Hepatocyte (in vitro differentiated cells): ENCODE measurements at regions not wholly inside any gene's neighbourhood (a gene's known extent, or its start where the extent isn't known, plus 50 kb on each side); places are given as distances from the start of the nearest gene placed in this dataset.
"Not testable (repeated sequence)": the region's sequence is repeated elsewhere in the genome, so short reads cannot be mapped to it uniquely, and the experiment has no call there.

Source experiments
- DNase-seq: peaks from one replicate; pipeline ENCODE4 v3.0.0-alpha.2; 2016; ENCODE audit warnings: low spot score
- H2AFZ ChIP-seq: fragments of 200-600 bp; sonication (generic); 2 replicates; pipeline ENCODE4 v1.6.0; 2016; ENCODE audit warnings: antibody characterized with exemption, mild to moderate bottlenecking
- H3K27ac ChIP-seq: fragments of 200-600 bp; sonication (generic); 2 replicates; pipeline ENCODE4 v1.5.1; 2016; ENCODE audit warnings: mild to moderate bottlenecking
- H3K27me3 ChIP-seq: fragments of 200-600 bp; sonication (generic); 2 replicates; pipeline ENCODE4 v1.6.1; 2016
- H3K36me3 ChIP-seq: fragments of 200-600 bp; sonication (generic); replicated peaks from 2 replicates; pipeline ENCODE4 v1.5.1; 2016; ENCODE audit warnings: low read depth; ENCODE audit not compliant: insufficient read depth
- H3K4me1 ChIP-seq: fragments of 200-600 bp; sonication (generic); 2 replicates; pipeline ENCODE4 v1.5.1; 2016; ENCODE audit warnings: mild to moderate bottlenecking, moderate library complexity; ENCODE audit not compliant: insufficient read depth
- H3K4me2 ChIP-seq: fragments of 200-600 bp; sonication (generic); 2 replicates; pipeline ENCODE4 v1.6.0; 2016
- H3K4me3 ChIP-seq: fragments of 200-600 bp; sonication (generic); 2 replicates; pipeline ENCODE4 v1.5.1; 2016; ENCODE audit warnings: mild to moderate bottlenecking
- H3K79me2 ChIP-seq: fragments of 200-600 bp; sonication (generic); 2 replicates; pipeline ENCODE4 v1.6.0; 2017; ENCODE audit warnings: mild to moderate bottlenecking
- H3K9me2 ChIP-seq: fragments of 200-600 bp; sonication (generic); replicated peaks from 2 replicates; pipeline ENCODE4 v1.6.0; 2017; ENCODE audit warnings: mild to moderate bottlenecking; ENCODE audit not compliant: insufficient read depth
- H3K9me3 ChIP-seq: fragments of 200-600 bp; sonication (generic); 2 replicates; pipeline ENCODE4 v1.5.1; 2016; ENCODE audit warnings: low read depth, mild to moderate bottlenecking
- H4K20me1 ChIP-seq: fragments of 200-600 bp; sonication (generic); 2 replicates; pipeline ENCODE4 v1.6.0; 2016; ENCODE audit warnings: mild to moderate bottlenecking; ENCODE audit not compliant: insufficient read depth, poor library complexity, severe bottlenecking
- CTCF ChIP-seq: fragments of 200-600 bp; sonication (generic); IDR thresholded peaks from 2 replicates; pipeline ENCODE4 v1.5.1; 2016; ENCODE audit warnings: antibody characterized with exemption, mild to moderate bottlenecking; ENCODE audit not compliant: poor library complexity
- EZH2 ChIP-seq: fragments of 200-600 bp; sonication (generic); IDR thresholded peaks from 2 replicates; pipeline ENCODE4 v1.6.1; 2016; ENCODE audit warnings: antibody characterized with exemption, mild to moderate bottlenecking, borderline replicate concordance
- EZH2phosphoT487 ChIP-seq: fragments of 200-600 bp; sonication (generic); IDR thresholded peaks from one replicate; pipeline ENCODE4 v1.6.1; 2018; ENCODE audit warnings: antibody characterized with exemption, mild to moderate bottlenecking, low read depth, moderate library complexity; ENCODE audit not compliant: unreplicated experiment, severe bottlenecking
- WGBS: methylation state at CpG from one replicate; pipeline ENCODE4 v1.1.6; 2016; ENCODE audit warnings: low lambda C conversion rate; ENCODE audit errors: missing lambda C conversion rate; 5-methylcytosine and 5-hydroxymethylcytosine counted together

GRCh38 chr10:130282492-130283218 is 146.5 kb downstream of the GLRX3 start:
- TF ChIP-seq EZH2 = no peak
- TF ChIP-seq CTCF = no peak
- TF ChIP-seq EZH2phosphoT487 = no peak
- peaks cover 21% of the 10 kb centered on the region for H3K9me3 ChIP-seq
- WGBS = 80% methylated on average over 7 of the region's 7 CpGs

GRCh38 chr10:130283219-130283545 is 147.0 kb downstream of the GLRX3 start:
- 87% methylated on average over 4 of the region's 4 CpGs for WGBS
- H3K27ac ChIP-seq = no peak overlapping the region
- H3K9me2 ChIP-seq = no peaks in the 10 kb centered on the region

More at GRCh38 chr10:130282492-130283218, 146.5 kb downstream of the GLRX3 start:
- H3K27me3 ChIP-seq = no peaks in the 10 kb centered on the region
- no peaks in the 10 kb centered on the region for H3K4me1 ChIP-seq
- H3K9me2 ChIP-seq = no peaks in the 10 kb centered on the region
- no peaks in the 10 kb centered on the region for H4K20me1 ChIP-seq
- H3K79me2 ChIP-seq = no peaks in the 10 kb centered on the region
- H3K36me3 ChIP-seq = no peaks in the 10 kb centered on the region
- H3K27ac ChIP-seq = no peak overlapping the region
- H2AFZ ChIP-seq = no peak overlapping the region
- DNase-seq = no peak
- H3K4me2 ChIP-seq = no peak overlapping the region
- H3K4me3 ChIP-seq = no peak overlapping the region

GRCh38 chr10:130295761-130296160 is 159.6 kb downstream of the GLRX3 start:
- DNase-seq, H3K36me3 ChIP-seq, H3K4me1 ChIP-seq, H3K4me2 ChIP-seq, H3K27ac ChIP-seq, H3K9me3 ChIP-seq, H4K20me1 ChIP-seq, H2AFZ ChIP-seq, H3K4me3 ChIP-seq, H3K79me2 ChIP-seq, H3K27me3 ChIP-seq, H3K9me2 ChIP-seq: not testable (repeated sequence)
- 97% methylated on average over 3 of the region's 3 CpGs for WGBS

More at GRCh38 chr10:130283219-130283545, 147.0 kb downstream of the GLRX3 start:
- Histone ChIP-seq H3K36me3 (no peaks in the 10 kb centered on the region), H3K4me1 (no peaks in the 10 kb centered on the region), H3K4me3 (no peak overlapping the region), H3K9me3 (peaks cover 21% of the 10 kb centered on the region), H4K20me1 (no peaks in the 10 kb centered on the region), H3K79me2 (no peaks in the 10 kb centered on the region), H2AFZ (no peak overlapping the region), H3K27me3 (no peaks in the 10 kb centered on the region), H3K4me2 (no peak overlapping the region)
- no peak for DNase-seq
- TF ChIP-seq EZH2phosphoT487 (no peak), EZH2 (no peak), CTCF (no peak)

GRCh38 chr10:130300608-130301020 is 164.4 kb downstream of the GLRX3 start:
- TF ChIP-seq EZH2phosphoT487 (no peak), CTCF (no peak), EZH2 (no peak)
- Histone ChIP-seq H3K4me3 (no peak overlapping the region), H4K20me1 (no peaks in the 10 kb centered on the region), H3K36me3 (no peaks in the 10 kb centered on the region), H3K27ac (no peak overlapping the region), H3K79me2 (no peaks in the 10 kb centered on the region), H3K9me3 (peaks cover 5% of the 10 kb centered on the region), H3K9me2 (no peaks in the 10 kb centered on the region), H3K4me1 (no peaks in the 10 kb centered on the region), H3K4me2 (no peak overlapping the region), H2AFZ (no peak overlapping the region), H3K27me3 (no peaks in the 10 kb centered on the region)
- WGBS = 96% methylated on average over 22 of the region's 23 CpGs
- DNase-seq = no peak
